Stimulated activated CD4-positive, alpha-beta T cell treated with anti-CD3 and anti-CD28 coated beads, Interleukin-2, amount 100 ng/mL, for 24 hours (primary cell): ENCODE measurements at regions not wholly inside any gene's neighbourhood (a gene's known extent, or its start where the extent isn't known, plus 50 kb on each side); places are given as distances from the start of the nearest gene placed in this dataset.
A peak's percentile ranks its signal among the peaks of the same experiment; 100 is the strongest.

Experiments
- DNase-seq, 2 donors: peaks; one replicate each; pipeline ENCODE4 v3.0.0-alpha.2; 2020

DNA sequence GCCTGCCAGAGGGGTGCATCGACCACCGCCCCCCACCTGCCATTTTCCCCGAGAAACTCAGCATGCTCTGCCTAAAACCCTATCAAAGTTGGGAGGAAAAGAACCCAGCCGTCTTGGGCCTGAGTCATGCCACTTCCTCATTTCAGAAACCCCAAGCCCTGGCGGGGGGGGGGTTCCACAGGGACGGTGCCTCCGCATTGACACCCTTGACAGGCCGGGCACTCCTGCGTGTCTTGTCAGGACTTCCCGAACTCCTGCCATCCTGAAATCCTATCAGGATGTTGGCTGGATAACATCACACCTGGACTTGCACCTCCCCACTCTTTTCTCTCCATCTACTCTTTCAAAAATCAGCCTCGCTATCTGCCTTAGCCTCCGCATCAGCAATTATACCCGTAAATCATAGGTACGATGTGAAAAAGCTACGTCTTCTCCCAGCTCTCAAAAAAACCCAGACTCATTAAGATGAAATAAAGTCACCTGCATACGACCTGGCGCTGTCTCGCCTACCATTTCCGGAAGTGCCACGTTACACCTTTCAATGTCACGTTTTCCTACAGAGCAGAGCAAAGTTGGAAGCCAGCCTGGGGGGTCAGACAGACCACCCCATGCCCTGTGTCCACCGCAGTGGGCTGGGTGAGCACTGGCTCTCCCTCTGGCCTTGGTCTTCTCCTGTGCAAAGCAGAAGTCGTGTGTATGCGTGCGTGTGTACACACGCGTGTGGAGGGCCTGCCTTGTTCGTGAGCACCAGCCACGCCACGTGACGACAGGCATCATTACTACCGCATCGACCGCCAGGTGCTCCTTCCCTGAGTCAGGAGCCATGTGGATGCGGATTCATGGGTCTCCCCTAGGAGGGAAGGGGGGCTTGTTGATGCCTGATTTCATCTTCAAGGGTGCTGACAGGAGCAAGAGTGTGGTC, 96.7 kb downstream of the RFLNA start:
- DNase-seq, result peak; percentile 56 to 63

DNA sequence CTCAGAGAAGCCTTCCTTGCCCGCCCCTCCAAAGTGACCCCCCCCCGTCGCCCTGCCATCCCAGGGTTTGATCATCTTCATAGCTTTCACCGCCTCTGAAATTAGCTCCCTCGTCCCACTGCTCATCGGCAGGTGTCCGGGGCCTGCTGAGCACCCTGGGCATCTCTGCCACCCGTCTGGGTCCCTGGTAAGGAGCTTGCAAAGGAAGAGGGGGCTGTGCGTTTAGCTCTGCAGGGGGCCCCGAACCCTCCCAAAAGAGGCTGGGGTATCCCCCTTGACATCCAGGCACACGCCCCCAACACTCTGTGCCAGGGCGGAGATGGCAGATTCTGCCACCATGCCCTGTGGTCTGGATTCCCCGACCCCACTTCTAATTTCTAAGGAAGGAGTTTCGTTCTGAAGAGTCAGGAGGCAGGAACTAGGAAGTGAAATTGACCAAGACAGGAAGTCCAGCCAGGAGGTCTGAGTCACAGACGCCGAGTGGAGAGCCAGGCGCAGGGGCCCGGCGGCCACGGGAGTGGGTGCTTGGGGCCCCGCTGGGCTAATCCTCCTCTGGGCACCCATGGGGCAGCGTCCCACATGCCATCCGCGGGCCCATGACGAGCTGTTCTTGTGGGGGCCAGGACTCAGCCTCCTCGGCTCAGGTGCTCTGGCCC, 95.7 kb downstream of the RFLNA start:
- no peak for DNase-seq

DNA sequence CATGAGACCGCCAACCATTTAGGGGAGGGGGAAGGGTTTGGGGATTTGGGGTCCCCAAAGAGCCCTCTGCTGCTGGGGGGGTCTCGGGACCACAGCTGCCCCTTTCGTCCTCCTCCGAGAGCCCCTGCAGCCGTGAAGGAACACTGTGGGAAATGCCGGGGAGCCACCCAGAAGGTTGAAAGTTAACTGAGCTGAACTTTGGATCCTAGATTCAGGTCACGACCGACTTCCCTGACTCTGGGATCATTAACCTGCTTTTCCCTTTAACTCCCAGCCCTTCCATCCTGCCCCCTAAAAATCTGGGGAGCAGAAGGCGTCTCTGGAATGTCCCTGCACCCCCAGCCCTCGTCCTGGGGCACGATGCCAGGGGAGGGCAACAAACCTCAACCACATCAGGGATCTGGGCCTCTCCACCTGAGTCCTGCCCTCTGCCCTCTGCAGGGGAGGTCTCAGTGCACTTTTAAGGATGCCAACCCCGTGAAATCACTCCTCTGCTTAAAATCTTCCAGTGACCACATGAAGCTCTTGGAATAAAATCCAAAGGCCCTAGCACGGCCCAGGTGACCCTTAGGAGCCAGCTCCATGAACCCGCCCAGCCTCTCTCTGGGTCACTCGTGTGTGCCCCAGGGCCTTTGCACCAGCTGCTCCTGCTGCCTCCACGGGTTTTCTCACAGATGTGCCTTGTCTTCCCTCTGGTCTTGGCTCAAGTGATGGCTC, 95.0 kb downstream of the RFLNA start:
- DNase-seq, result no peak

DNA sequence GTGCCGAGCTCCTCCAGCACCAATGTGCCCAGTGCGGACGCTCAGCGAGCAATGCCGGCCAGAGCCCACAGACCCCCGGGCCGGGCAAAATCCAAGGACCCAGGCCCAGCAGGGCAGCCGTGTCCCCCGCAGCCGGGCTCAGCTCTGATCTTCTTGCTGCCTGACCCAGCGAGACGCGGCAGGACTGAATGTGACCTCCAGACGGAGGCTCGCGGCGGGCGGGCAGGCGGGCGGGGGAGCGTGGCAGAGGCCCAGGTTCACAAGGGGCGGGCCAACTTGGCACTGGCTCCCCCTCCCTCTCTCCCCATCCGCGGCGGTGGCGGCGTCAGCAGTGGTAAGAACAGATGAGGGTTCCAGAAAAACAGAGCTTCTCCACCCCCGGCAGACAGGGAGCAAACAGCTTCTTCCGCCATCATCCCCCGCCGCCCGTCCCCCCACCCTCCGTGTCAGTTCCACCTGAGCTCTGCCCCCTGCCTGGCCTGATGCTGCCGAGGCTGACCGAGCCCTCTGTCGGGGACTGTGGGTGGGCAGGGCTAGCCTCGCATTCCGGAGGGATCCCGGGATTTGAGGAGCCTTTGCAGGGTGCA, 94.3 kb downstream of the RFLNA start:
- peak; percentile 62 to 69 for DNase-seq

DNA sequence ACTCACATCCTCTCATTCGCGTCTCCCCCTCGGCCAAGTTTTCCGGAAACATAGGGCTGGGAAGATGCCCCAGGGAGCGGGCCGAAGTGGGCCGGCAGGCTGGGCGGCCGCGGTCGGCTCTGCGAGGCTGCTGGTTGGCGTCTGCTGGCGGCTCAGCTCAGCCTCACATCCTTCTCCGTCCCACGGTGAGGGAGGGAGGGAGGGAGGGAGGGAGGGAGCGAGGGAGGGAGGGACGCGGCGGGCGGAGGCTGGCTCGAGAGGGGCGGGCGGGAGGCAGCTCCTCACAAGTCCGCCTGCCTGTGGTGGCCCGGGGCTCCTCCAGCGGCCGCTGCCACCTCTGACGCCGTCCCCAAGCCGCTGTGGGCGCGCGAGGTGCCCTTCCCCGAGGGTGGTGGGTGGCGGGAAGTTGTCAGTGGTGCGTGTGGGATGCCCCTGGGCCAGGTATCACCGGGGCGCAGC, 93.8 kb downstream of the RFLNA start:
- DNase-seq, result peak; percentile 40 to 57

DNA sequence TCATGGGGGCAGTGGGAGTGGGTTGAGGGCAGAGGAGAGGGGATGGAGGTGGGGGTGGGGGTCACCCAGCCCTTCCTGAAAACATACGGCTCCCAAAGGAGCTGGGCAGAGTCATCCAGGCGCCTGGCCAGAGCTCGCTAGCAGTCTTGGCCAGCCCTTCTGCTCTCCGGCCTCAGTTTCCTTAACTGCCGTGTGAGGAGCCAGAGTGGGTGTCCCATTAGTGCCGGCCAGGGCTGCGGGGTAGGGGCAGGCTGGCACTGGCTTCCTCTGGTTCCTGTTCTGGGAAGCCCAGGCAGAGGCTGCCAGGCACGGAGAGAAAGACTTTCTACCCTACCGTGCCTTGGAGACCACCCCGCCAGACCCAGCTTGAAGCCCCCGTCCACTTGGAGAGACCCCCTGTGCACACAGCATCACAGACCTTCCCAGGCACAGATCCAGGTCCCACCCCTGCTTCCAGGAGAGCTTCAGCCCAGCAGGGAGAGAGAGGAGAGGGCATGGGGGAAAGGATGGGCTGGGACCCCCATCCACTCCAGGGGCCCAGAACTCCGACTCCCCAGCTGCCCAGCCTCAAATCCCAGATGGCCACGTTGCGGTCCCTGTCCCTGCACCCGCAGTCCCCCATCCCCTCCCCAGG, 93.3 kb downstream of the RFLNA start:
- DNase-seq, result no peak

DNA sequence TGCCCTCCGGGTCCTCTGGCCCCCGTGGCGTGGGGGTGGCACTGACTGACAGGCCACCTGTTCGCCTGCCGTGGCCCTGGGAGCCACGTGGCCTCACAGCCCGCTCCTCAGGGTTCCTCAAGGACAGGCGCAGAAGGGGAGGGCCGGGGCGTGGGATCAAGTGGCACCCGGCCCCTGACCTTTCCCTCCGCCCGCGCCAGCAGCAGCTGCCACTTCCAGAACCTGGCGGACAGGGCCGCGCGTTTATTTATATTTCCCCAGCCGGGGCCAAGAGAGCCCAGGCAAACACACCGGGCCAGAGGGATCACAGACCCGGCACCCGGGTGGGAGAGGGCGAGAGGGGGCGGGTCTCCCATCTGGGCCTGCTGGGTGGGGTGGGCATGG, 92.6 kb downstream of the RFLNA start:
- DNase-seq, result no peak

DNA sequence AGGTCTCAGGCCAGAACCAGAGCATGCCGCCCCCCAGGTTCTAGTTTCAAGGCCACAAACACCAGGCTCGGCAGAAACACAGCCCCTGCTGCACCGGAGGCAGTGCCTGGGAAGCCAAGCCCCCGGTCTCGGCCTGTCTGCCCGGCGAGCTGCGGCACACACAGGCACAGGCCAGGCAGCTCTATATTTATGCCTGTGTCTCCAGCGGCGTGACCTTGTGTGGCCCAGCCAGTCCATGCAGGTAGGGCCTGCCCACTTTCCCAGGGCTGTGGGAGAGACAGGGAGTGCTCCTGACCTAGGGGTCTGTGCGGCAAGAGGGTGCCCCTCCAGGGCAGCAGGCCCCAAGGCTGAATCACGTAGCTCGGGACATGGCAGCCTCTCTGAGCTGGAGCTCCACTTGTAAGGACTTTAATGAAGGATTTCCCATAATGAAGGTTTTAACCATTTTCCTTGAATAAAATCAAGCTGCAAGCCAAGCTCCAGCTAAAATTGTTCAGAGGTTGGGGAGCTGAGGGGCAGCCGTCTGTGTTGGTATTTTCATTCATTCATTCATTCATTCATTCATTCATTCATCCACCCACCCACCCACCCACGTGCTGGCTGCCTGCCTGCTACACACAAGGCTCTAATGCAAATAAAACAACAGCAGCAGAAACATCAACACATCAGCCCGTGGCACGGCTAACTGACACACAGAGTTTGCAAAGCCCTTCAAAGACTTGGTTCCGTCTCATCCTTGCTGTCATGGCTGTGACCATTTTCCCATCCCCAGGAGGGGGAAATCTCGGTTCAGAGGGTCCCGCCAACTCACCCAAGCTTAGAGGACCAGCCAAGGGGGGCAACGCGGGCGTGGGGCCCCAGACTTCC, 92.0 kb downstream of the RFLNA start:
- no peak for DNase-seq

DNA sequence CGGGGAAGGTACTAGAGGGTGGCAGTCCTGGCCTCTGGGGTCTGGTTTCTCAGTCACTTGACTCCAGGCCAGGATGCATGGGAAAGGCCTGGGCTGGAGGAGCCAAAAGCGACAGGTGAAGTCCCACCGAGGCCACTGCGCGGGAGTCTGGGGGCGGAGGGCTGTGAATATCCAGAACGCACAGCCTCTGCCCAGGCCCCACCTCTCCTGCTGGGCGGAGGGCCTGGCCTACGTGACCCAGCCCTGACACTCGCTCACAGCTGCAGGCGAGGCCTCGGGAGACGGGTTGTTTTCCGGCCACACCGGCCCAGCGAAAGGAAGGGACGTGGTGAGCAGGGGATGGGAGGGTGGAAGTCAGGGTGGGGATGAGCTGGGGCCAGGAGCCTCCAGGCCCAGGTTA, 91.2 kb downstream of the RFLNA start:
- DNase-seq, result no peak

DNA sequence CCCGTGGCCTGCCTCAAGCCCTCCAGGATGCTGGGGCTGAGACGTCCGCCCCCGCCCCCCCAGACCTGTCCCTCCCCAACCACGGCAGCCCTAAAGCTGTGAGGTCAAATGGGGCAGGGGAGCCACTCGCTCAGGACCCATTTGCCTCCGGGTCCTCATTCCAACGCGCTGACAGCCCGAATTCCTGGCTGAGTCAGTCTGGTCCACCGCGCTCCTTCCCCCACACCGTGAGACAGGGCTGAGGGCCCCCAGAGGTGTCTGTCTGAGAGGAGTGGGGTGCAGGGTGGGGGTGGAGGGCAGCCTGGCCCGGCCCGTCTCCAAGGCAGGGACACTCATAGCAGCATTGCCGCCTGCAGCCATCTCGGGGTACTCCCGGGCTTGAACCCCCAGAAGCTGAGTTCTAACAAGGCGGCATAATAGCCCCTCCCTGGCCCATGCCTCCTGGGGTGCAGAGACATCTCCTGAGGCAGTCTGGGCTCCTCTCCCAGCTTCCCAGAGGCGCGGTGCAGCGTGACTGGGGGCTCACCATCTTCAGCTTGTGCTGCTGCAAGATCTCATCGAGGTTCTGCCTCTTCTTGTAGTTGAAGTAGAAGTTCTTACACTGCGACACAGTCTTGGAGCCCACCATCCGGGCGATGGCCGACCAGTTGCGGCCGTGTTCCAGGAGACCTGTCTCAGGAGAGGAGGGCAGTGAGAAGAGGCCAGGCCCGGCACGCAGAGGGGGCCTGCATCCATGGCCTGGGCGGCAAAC, 90.5 kb downstream of the RFLNA start:
- DNase-seq, result no peak

DNA sequence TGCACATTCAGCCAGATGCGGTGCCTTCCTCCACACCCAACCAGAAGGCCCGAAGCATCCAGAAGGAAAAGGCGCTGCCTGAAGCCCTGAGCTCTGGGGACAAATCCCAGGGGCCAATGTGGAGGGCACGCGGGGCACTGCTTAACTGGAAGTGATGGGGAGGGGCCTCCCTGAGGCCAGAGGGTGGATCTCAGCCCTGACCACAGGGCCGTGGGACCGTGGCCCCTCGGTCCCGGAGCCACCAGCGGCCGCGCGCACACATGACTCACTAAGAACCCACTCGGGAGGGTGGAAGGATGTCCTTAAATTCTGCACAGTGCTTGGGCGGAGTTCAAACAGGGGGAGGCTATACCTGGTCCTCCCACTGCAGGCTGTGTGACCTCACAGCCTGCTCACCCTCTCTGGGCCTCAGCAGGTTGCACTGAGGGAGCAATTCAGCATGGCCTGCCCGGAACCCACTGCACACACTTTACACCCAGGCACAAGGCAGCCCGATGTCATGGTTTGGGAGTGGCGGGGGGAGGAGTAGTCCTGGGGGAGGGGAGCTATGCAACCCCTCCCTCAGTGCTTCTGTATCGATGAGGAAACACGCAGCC, 89.5 kb downstream of the RFLNA start:
- DNase-seq, result no peak

DNA sequence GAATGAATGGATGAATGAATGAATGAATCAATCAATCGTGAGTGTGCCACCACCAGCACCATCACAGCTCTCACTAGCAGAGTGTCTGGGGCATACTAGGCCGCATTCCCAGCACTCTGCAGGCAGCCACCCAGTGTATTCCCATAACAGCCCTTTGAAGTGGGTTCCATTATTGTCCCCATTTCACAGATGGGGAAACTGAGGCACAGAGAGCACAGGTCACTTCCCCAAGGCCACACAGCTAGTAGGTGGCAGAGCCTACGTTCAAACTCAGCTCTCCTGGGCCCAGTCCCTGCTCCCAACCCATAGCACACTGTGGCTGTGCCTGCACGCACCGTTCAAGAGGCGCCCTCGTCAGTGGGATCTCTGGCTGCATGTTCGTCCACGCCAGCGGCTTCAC, 88.1 kb downstream of the RFLNA start:
- DNase-seq, result no peak

DNA sequence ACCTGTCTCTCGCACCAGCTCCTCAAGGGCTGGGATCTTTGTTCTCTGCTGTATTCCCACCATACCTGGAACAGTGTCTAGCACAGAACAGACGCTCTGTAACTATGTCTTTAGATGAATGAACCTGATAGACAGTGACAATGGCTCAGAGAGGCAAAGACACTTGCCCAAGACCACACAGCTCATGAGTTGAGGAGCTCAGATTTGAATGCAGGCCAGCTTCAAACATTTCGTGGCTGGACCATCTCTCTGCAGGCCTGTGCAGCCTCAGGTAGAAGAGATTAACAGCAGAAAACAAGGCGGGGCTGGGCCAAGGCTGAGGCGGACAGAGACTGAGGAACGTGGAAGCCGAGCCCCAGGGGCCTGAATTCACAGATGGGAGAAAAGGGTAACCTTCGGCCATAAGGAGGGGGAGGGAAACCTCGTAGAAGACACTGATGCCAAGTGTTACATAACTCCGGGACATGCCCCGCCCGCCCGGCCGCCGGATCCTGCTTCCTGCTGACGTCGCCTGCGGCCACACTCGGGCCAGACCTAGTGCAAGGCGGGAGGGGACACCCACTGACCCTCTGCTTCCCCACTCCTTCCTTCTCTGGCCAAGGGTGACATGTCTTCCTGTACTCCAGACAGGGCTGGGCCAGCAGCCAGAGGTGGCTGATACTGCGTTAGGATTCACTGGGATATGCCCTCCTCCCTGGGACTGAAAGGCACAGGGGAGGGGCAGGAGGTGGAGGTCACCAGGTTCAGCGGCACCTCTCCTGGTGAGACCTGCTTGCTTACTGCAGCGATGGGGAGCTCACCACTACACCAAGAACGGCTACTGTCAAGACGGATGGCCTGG, 86.8 kb downstream of the RFLNA start:
- no peak for DNase-seq

DNA sequence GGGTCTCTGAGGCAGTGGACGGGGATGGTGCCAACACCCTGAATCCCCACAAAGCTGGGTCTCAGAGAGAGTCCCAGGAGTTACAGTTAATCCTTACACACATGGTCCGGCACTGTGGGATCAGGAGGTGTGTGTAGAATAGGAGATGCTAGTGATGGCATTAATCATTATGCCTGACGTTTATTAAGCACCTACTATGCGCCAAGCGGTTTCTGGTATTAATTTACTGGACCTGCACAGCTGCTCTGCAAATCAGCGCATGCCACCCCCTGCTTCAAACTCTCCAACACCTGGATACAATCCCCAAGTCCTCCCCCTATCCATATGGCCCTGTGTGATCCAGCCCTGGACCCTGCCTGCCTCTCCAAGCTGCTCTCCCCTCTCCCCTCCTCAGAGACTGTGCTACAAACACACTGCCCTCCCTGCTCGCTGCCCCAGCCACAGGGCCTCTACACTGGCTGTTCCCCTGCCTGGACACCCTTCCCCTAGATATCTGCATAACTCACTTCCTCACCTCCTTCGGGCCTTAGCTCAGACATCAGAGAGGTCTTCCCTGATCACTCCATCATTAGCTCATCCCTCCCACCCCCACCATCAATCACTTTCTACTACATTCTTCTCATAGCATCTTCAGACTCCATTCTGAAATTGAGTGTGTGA, 86.0 kb downstream of the RFLNA start:
- no peak for DNase-seq

DNA sequence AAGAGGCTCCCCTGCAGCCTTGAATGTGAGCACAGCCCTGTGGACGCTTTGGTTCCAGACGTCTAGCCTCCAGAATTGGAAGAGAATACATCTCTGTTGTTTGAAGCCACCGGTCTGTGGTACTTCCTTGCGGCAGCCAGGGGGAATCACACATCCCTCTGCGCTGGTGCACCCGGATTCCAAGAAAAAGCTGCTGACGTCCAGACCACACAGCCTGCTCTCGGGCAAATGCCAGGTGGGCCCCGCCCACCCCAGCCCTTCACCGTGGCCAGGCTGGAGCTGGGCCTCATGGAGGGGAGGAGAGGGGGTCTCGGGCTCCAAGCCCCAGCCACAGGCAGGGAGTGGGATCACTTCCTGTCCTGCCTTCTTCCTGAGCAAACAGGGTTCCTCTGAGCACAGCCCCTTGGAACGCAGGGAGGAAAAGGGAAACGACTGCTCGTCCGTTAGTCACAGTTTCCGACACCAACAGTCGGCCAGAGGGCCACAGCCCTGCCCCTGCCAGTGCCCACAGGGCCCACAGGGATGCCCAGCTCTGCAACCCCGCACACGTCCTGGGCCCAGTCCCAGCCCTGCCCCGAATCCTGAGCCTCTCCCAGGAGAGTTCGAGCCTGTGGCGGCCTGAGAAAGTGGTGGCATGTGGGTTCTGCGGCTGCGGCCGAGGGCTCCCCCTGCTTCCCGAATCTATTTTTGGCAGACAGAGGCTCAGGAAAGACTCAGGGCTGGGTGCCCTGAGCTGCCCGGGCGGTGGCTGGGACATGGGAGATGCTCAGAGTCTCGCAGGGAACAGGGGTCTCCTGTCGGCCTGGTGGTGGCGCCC, 85.3 kb downstream of the RFLNA start:
- no peak for DNase-seq

DNA sequence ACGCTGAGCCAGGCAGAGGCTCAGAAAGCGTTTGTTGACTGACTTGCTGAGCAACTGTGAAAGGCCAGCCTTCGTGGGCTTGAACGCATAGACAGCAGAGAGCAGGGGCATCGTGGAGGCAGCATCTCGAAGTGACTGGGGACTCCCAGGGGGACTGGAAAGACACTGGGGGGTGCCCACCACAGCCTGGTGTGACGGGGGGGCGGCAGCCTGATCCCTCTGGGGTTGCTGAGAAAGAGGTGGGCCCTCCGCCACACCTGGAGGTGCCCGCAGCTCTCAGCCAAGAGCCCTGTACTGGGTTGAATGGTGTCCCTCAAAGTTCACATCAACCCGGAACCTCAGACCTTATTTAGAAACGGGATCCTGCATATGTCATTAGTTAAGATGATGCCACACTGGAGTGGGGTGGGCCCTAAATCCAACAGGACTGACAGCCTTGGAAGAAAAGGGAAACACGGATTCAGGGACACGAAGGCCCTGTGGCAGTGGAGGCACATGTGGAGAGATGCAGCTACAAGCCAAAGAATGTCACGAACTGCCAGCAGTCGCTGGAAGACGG, 84.6 kb downstream of the RFLNA start:
- DNase-seq, result no peak

DNA sequence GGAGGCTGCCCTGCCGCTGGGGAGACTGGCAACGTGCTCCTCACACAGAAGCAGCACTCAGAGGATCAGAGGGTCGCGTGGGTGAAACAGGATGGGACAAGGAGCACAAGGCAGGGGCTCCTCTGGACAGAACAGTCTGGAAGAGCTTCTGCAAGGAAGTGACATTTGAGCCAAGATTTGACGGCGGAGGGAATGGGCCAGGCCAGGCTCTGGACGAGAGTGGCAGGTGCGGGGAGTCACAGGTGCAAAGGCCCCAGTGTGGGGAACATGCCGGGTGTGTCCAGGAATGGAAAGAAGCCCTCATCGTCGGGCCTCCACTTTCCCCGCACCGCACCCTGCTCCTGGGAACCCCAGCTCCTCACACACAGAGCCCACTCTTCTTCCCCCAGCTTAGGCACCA, 84.0 kb downstream of the RFLNA start:
- DNase-seq, result no peak

DNA sequence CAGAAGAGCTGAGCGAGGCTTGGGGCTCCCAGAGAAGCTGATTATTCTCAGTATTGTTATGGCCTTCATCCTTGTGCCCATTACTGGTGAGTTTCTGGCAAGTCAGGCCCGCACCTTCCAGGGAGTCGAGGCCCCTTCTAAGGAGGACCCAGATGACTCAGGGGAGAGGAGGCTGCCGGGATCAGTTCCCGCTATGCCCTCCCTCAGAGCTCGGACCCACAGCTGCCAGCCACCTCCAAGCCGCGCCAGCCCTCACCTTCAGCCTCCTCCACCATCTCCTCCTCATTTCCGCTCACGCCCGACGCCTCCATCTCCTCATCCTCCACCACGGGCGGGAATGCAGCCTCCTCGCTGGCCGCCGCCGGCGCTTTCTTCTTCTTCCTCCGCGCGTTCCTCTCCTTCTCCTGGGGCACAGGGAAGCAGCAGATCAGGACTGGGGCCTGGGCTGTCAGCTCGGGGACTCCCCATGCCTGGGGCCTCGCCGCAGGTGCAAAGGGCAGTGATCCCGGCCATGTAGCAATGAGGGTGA, 83.2 kb downstream of the RFLNA start:
- DNase-seq, result no peak
